KMS-11 (cell line): ENCODE measurements at regions not wholly inside any gene's neighbourhood (a gene's known extent, or its start where the extent isn't known, plus 50 kb on each side); places are given as distances from the start of the nearest gene placed in this dataset.

Experiments used
- H2AFZ ChIP-seq: fragments of 200-600 bp; sonication (generic); 2 replicates; pipeline ENCODE4 v1.6.1; 2016; ENCODE audit warnings: antibody characterized with exemption, mixed run types, low read depth
- H3K27ac ChIP-seq: fragments of 200-600 bp; sonication (generic); 2 replicates; pipeline ENCODE4 v1.6.1; 2016; ENCODE audit warnings: mild to moderate bottlenecking, mixed run types
- H3K27me3 ChIP-seq: fragments of 200-600 bp; sonication (generic); 2 replicates; pipeline ENCODE4 v1.6.1; 2017; ENCODE audit warnings: mild to moderate bottlenecking, low read depth, mixed run types, moderate library complexity; ENCODE audit not compliant: insufficient read depth
- H3K36me3 ChIP-seq: fragments of 200-600 bp; sonication (generic); 2 replicates; pipeline ENCODE4 v1.6.1; 2017; ENCODE audit warnings: mild to moderate bottlenecking, mixed run types; ENCODE audit not compliant: insufficient read depth
- H3K4me1 ChIP-seq: fragments of 200-600 bp; sonication (generic); 2 replicates; pipeline ENCODE4 v1.6.1; 2016; ENCODE audit warnings: mild to moderate bottlenecking, low read depth, mixed run types; ENCODE audit not compliant: poor library complexity, severe bottlenecking
- H3K4me2 ChIP-seq: fragments of 200-600 bp; sonication (generic); 2 replicates; pipeline ENCODE4 v1.7.0; 2016; ENCODE audit warnings: mild to moderate bottlenecking, mixed run types
- H3K4me3 ChIP-seq: fragments of 200-600 bp; sonication (generic); IDR thresholded peaks from 2 replicates; pipeline ENCODE4 v1.6.1; 2017; ENCODE audit warnings: low read depth, low read length, mixed read lengths; ENCODE audit not compliant: insufficient read depth
- H3K79me2 ChIP-seq: fragments of 200-600 bp; sonication (generic); 2 replicates; pipeline ENCODE4 v1.6.1; 2016; ENCODE audit warnings: low read depth, mixed run types; ENCODE audit not compliant: insufficient read depth
- H3K9ac ChIP-seq: fragments of 200-600 bp; sonication (generic); 2 replicates; pipeline ENCODE4 v1.6.1; 2016; ENCODE audit warnings: mild to moderate bottlenecking, mixed run types
- H4K20me1 ChIP-seq: fragments of 200-600 bp; sonication (generic); 2 replicates; pipeline ENCODE4 v1.6.1; 2016; ENCODE audit warnings: mild to moderate bottlenecking, mixed run types; ENCODE audit not compliant: insufficient read depth
- TF ChIP-seq, protein P1 (sequence below): fragments of 200-600 bp; sonication (generic); conservative IDR thresholded peaks from 2 replicates; pipeline ENCODE4 v1.6.1; 2017; ENCODE audit warnings: low read depth, mild to moderate bottlenecking, antibody characterized with exemption, low read length, moderate library complexity, mixed read lengths

DNA sequence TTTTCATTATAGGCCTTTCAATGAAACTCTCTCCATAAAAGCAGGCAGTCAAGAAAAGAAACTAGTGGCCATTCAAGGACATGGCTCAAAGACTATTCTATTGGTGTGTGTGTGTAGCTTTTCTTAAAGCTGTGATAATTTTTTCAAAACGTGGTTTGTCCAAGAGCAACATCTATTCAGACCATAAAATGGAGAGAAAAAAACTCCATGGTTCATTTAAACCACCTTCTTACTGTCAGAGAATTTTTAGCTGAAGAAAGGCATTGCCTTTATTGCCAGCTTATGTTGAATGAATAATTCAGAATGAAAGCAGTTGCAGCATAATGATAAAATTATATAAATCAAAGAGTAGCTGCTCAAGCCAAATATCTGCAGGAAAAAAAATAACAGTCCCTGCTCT is 325.5 kb downstream of the PCDH18 start:
- Histone ChIP-seq H2AFZ (no peak overlapping the region), H3K9ac (no peak overlapping the region), H3K4me3 (no peak overlapping the region)

DNA sequence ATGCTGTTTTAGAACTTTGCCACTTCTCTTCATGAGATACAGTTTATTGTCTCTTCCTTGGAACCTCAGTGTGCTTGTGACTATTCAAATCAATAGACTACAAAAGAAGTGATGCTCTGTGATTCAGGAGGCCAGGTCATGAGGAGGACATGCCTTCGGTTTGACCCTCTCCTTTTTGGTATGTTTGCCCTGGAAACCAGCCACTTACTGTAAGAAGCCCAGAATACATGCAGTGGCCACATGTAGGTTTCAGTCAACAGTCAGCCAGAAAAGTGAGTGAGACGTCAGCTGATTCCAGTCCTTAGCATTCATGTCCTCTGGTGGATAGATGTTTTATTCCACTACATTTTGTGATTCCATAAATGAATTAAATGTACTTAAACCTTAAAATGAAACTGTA is 328.7 kb downstream of the PCDH18 start:
- no peak overlapping the region for H2AFZ ChIP-seq
- H3K9ac ChIP-seq, result no peak overlapping the region
- H4K20me1 ChIP-seq, result no peaks in the 10 kb centered on the region
- H3K27me3 ChIP-seq, result no peaks in the 10 kb centered on the region
- no peak overlapping the region for H3K4me3 ChIP-seq
- H3K27ac ChIP-seq, result no peak overlapping the region
- no peak overlapping the region for H3K4me2 ChIP-seq
- no peaks in the 10 kb centered on the region for H3K79me2 ChIP-seq
- TF ChIP-seq, protein P1, sequence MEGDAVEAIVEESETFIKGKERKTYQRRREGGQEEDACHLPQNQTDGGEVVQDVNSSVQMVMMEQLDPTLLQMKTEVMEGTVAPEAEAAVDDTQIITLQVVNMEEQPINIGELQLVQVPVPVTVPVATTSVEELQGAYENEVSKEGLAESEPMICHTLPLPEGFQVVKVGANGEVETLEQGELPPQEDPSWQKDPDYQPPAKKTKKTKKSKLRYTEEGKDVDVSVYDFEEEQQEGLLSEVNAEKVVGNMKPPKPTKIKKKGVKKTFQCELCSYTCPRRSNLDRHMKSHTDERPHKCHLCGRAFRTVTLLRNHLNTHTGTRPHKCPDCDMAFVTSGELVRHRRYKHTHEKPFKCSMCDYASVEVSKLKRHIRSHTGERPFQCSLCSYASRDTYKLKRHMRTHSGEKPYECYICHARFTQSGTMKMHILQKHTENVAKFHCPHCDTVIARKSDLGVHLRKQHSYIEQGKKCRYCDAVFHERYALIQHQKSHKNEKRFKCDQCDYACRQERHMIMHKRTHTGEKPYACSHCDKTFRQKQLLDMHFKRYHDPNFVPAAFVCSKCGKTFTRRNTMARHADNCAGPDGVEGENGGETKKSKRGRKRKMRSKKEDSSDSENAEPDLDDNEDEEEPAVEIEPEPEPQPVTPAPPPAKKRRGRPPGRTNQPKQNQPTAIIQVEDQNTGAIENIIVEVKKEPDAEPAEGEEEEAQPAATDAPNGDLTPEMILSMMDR, result no peak
- H3K36me3 ChIP-seq, result no peaks in the 10 kb centered on the region
- H3K4me1 ChIP-seq, result no peaks in the 10 kb centered on the region

More for the DNA sequence above, 325.5 kb downstream of the PCDH18 start:
- no peaks in the 10 kb centered on the region for H4K20me1 ChIP-seq
- no peaks in the 10 kb centered on the region for H3K4me1 ChIP-seq
- H3K27me3 ChIP-seq, result no peaks in the 10 kb centered on the region
- no peak overlapping the region for H3K4me2 ChIP-seq
- H3K27ac ChIP-seq, result no peak overlapping the region
- H3K79me2 ChIP-seq, result no peaks in the 10 kb centered on the region
- H3K36me3 ChIP-seq, result no peaks in the 10 kb centered on the region
- TF ChIP-seq, protein P1, result no peak

DNA sequence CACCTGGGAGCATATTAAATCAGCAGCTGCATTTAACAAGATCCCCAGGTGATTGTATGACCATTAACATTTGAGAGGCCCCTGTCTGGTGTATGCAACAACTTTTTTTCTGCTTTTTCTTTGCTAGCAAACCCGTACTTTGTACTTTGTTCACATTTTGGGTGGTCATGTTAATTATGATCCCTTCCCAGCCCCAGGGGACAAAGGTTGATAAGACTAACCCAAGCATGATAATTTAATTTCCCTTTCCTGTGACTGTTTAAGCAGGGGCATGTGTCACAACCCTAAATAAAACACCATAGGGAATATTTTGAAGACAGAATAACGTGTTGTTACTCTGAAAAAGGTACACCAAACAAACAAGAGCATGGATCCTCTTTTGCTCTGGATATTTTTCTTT is 332.0 kb downstream of the PCDH18 start:
- no peak overlapping the region for H3K4me2 ChIP-seq
- H2AFZ ChIP-seq, result no peak overlapping the region
- no peaks in the 10 kb centered on the region for H3K79me2 ChIP-seq
- TF ChIP-seq, protein P1, result no peak
- H3K27ac ChIP-seq, result no peak overlapping the region
- H4K20me1 ChIP-seq, result no peaks in the 10 kb centered on the region
- H3K36me3 ChIP-seq, result no peaks in the 10 kb centered on the region
- no peaks in the 10 kb centered on the region for H3K4me1 ChIP-seq
- no peak overlapping the region for H3K9ac ChIP-seq
- H3K27me3 ChIP-seq, result no peaks in the 10 kb centered on the region
- H3K4me3 ChIP-seq, result no peak overlapping the region

DNA sequence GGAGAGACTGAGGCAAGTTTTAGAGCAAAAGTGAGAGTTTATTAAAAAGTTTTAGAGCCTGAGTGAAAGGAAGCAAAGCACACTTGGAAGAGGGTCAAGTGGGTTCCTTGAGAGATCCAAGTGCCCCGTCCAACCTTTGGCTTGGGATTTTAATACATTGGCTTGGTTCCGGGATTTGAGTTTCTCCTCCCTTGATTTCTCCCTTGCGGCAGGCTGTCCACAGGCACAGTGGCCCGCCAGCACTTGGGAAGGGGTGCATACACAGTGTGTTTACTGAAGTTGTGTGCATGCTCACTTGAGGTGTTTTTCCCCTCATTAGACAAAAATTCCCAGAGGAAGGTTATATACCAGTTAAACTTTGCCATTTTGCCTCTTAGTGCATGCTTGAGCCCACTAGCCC is 333.5 kb downstream of the PCDH18 start:
- H3K79me2 ChIP-seq, result no peaks in the 10 kb centered on the region
- H3K27ac ChIP-seq, result no peak overlapping the region
- H3K4me3 ChIP-seq, result no peak overlapping the region
- no peak overlapping the region for H3K4me2 ChIP-seq
- TF ChIP-seq, protein P1, result no peak
- no peaks in the 10 kb centered on the region for H3K27me3 ChIP-seq
- H3K36me3 ChIP-seq, result no peaks in the 10 kb centered on the region
- no peak overlapping the region for H3K9ac ChIP-seq
- no peak overlapping the region for H2AFZ ChIP-seq
- H3K4me1 ChIP-seq, result no peaks in the 10 kb centered on the region
- no peaks in the 10 kb centered on the region for H4K20me1 ChIP-seq
